HCT116 (cell line): ENCODE measurements at regions not wholly inside any gene's neighbourhood (a gene's known extent, or its start where the extent isn't known, plus 50 kb on each side); places are given as distances from the start of the nearest gene placed in this dataset.

Source experiments
- ATAC-seq: fragments of 200-7000 bp; cut with Tn5 transposase; 2 replicates; pipeline ENCODE4 v1.9.1; 2020; ENCODE audit warnings: mild to moderate bottlenecking, moderate library complexity
- BruUV-seq: library from RNA; stranded (reverse); fragments of 400-500 nt; replicated peaks from 2 replicates; lab custom pipeline; 2021; lab: Mats Ljungman, UMichigan
- CTCF ChIA-PET: fragments of 300-600 bp; sonication (Branson Sonifier 250); formaldehyde crosslinking; loops from one replicate; lab custom pipeline; 2021; ENCODE audit warnings: antibody characterized with exemption; lab: Charles Lee
- POLR2A ChIA-PET: fragments of 300-600, 350-600 bp; sonication (Branson Sonifier 250); formaldehyde crosslinking; loops from one replicate; lab custom pipeline; 2021; ENCODE audit warnings: antibody characterized with exemption; lab: Charles Lee
- RAD21 ChIA-PET, 2 experiments: fragments of 300-600 bp; sonication (Branson Sonifier 250); formaldehyde crosslinking; loops; one replicate each; lab custom pipeline; 2023; ENCODE audit warnings: low total read pairs in 2 of 2; ENCODE audit not compliant: uncharacterized antibody in 2 of 2, unreplicated experiment in 2 of 2, low non-redundant PET in 1 of 2; lab: Charles Lee
- DNase-seq: peaks from one replicate; pipeline ENCODE4 v3.0.0-alpha.2; 2010; ENCODE audit warnings: low read depth, low spot score
- H2AFZ ChIP-seq: fragments of 200-600 bp; shearing (Covaris generic), sonication (generic); 2 replicates; pipeline ENCODE4 v1.6.1; 2017; ENCODE audit warnings: low read depth, mixed run types, mixed read lengths, antibody characterized with exemption, low read length; ENCODE audit not compliant: poor library complexity, severe bottlenecking
- H3K27ac ChIP-seq: 2 replicates; pipeline ENCODE4 v1.5.1; 2012; ENCODE audit warnings: low read depth, low read length
- H3K27me3 ChIP-seq: fragments of 200-600 bp; sonication (generic); 2 replicates; pipeline ENCODE4 v1.6.1; 2016; ENCODE audit warnings: mixed run types, low read length, mixed read lengths; ENCODE audit not compliant: insufficient read depth
- H3K36me3 ChIP-seq, 2 experiments: fragments of 200-500 bp in 1 of 2; fragments of 200-600 bp in 1 of 2; sonication (Bioruptor generic) in 1 of 2; sonication (generic) in 1 of 2; 2 replicates each; pipeline versions ENCODE4 v1.5.1 to v1.6.1; 2014 to 2016; ENCODE audit warnings: low read length in 2 of 2, inconsistent platforms in 1 of 2, mixed read lengths in 1 of 2, mixed run types in 1 of 2; ENCODE audit not compliant: insufficient read depth in 2 of 2, control insufficient read depth in 1 of 2
- H3K4me1 ChIP-seq, 2 experiments: fragments of 200-600 bp in 1 of 2; sonication (generic) in 1 of 2; 2 replicates each; pipeline versions ENCODE4 v1.5.1 to v1.6.1; 2012 to 2017; ENCODE audit warnings: low read length in 2 of 2, inconsistent platforms in 1 of 2, mild to moderate bottlenecking in 1 of 2, mixed read lengths in 1 of 2, mixed run types in 1 of 2, moderate library complexity in 1 of 2; ENCODE audit not compliant: insufficient read depth in 2 of 2, control insufficient read depth in 1 of 2
- H3K4me2 ChIP-seq: fragments of 200-600 bp; sonication (generic); 2 replicates; pipeline ENCODE4 v1.6.1; 2017; ENCODE audit warnings: mixed run types, low read length, mixed read lengths
- H3K4me3 ChIP-seq, 2 experiments: fragments of 200-600 bp in 1 of 2; sonication (generic) in 1 of 2; replicated peaks in 1 of 2; 2 replicates each; pipeline ENCODE4 v1.5.1; 2011 to 2016; ENCODE audit warnings: low read length in 2 of 2, control low read depth in 1 of 2, low read depth in 1 of 2, mild to moderate bottlenecking in 1 of 2, mixed read lengths in 1 of 2, mixed run types in 1 of 2
- H3K79me2 ChIP-seq: fragments of 200-600 bp; sonication (generic); 2 replicates; pipeline ENCODE4 v1.6.1; 2017; ENCODE audit warnings: mild to moderate bottlenecking, mixed run types, low read length, moderate library complexity, mixed read lengths; ENCODE audit not compliant: insufficient read depth
- H3K9ac ChIP-seq: fragments of 200-600 bp; sonication (generic); 2 replicates; pipeline ENCODE4 v1.6.1; 2016; ENCODE audit warnings: low read length, mixed read lengths
- H3K9me2 ChIP-seq: fragments of 200-600 bp; sonication (generic), shearing (Covaris generic); 2 replicates; pipeline ENCODE4 v1.6.1; 2017; ENCODE audit warnings: mixed run types, mild to moderate bottlenecking, moderate library complexity; ENCODE audit not compliant: insufficient read depth
- H3K9me3 ChIP-seq, 2 experiments: fragments of 200-500 bp in 1 of 2; fragments of 200-600 bp in 1 of 2; sonication (Bioruptor generic) in 1 of 2; sonication (generic) in 1 of 2; 2 replicates each; pipeline ENCODE4 v1.6.1; 2014 to 2017; ENCODE audit warnings: low read length in 2 of 2, mixed read lengths in 2 of 2, inconsistent platforms in 1 of 2, low read depth in 1 of 2, mild to moderate bottlenecking in 1 of 2, mixed run types in 1 of 2, moderate library complexity in 1 of 2; ENCODE audit not compliant: control insufficient read depth in 1 of 2, insufficient read depth in 1 of 2
- H4K20me1 ChIP-seq: fragments of 200-600 bp; sonication (generic), shearing (Covaris generic); 2 replicates; pipeline ENCODE4 v1.6.1; 2017; ENCODE audit warnings: mixed run types, mild to moderate bottlenecking, moderate library complexity; ENCODE audit not compliant: insufficient read depth
- ATF3 ChIP-seq: IDR thresholded peaks from 2 replicates; pipeline ENCODE4 v1.6.1; 2012
- CBX3 ChIP-seq: IDR thresholded peaks from 2 replicates; pipeline ENCODE4 v1.6.1; 2012; ENCODE audit warnings: low read depth
- CEBPB ChIP-seq: IDR thresholded peaks from 2 replicates; pipeline ENCODE4 v1.6.1; 2012; ENCODE audit warnings: low read depth
- EGR1 ChIP-seq: IDR thresholded peaks from 2 replicates; pipeline ENCODE4 v1.6.1; 2012; ENCODE audit warnings: low read depth
- EZH2 ChIP-seq: fragments of 200-600 bp; sonication (generic); IDR thresholded peaks from 2 replicates; pipeline ENCODE4 v1.6.1; 2017; ENCODE audit warnings: antibody characterized with exemption, mixed run types
- FOSL1 ChIP-seq: IDR thresholded peaks from 2 replicates; pipeline ENCODE4 v1.6.1; 2012; ENCODE audit warnings: low read depth
- JUND ChIP-seq: IDR thresholded peaks from 2 replicates; pipeline ENCODE4 v1.6.1; 2012
- MAX ChIP-seq: IDR thresholded peaks from 2 replicates; pipeline ENCODE4 v1.6.1; 2012
- POLR2A ChIP-seq: IDR thresholded peaks from 2 replicates; pipeline ENCODE4 v1.7.0; 2011; ENCODE audit warnings: borderline replicate concordance; ENCODE audit not compliant: insufficient read depth, insufficient read length; ENCODE audit errors: extremely low read depth
- POLR2AphosphoS5 ChIP-seq: IDR thresholded peaks from 2 replicates; pipeline ENCODE4 v1.6.1; 2011; ENCODE audit warnings: mild to moderate bottlenecking, low read depth, low read length, moderate library complexity
- RAD21 ChIP-seq: IDR thresholded peaks from 2 replicates; pipeline ENCODE4 v1.6.1; 2012; ENCODE audit warnings: low read depth, mild to moderate bottlenecking
- REST ChIP-seq: IDR thresholded peaks from 2 replicates; pipeline ENCODE4 v1.6.1; 2012; ENCODE audit warnings: low read depth
- SIN3A ChIP-seq: IDR thresholded peaks from 2 replicates; pipeline ENCODE4 v1.6.1; 2012; ENCODE audit warnings: low read depth
- SP1 ChIP-seq: IDR thresholded peaks from 2 replicates; pipeline ENCODE4 v1.6.1; 2012; ENCODE audit warnings: low read depth
- SRF ChIP-seq: IDR thresholded peaks from 2 replicates; pipeline ENCODE4 v1.6.1; 2012; ENCODE audit warnings: low read depth
- TCF7L2 ChIP-seq: IDR thresholded peaks from 2 replicates; pipeline ENCODE4 v1.7.0; 2011; ENCODE audit warnings: borderline replicate concordance, inconsistent platforms; ENCODE audit not compliant: insufficient read depth, insufficient read length; ENCODE audit errors: extremely low read depth
- YY1 ChIP-seq: IDR thresholded peaks from 2 replicates; pipeline ENCODE4 v1.6.1; 2011; ENCODE audit warnings: low read length, low read depth, moderate library complexity, mild to moderate bottlenecking; ENCODE audit not compliant: insufficient replicate concordance; ENCODE audit errors: extremely low read depth
- ZBTB33 ChIP-seq: IDR thresholded peaks from 2 replicates; pipeline ENCODE4 v1.6.1; 2011; ENCODE audit warnings: mild to moderate bottlenecking, low read length, moderate library complexity; ENCODE audit not compliant: insufficient replicate concordance; ENCODE audit errors: extremely low read depth
- ZFX ChIP-seq: fragments of 450-650 bp; IDR thresholded peaks from 2 replicates; pipeline ENCODE4 v1.6.1; 2017
- ZNF274 ChIP-seq: fragments of 200-500 bp; sonication (Bioruptor generic); IDR thresholded peaks from 2 replicates; pipeline ENCODE4 v1.6.1; 2014; ENCODE audit warnings: mild to moderate bottlenecking, low read depth, low read length, inconsistent platforms
- intact Hi-C: fragments of 100-400 bp; cut with micrococcal nuclease; formaldehyde crosslinking; loops from 2 replicates; pipeline ENCODE4 v1.10.0; 2022

GRCh38 chr10:91033324-91033950 is 112.5 kb upstream of the ANKRD1 start:
- ChIA-PET POLR2A (no interaction called here), CTCF (no interaction called here), RAD21 (no interaction called here)
- H3K27ac ChIP-seq: no peak overlapping the region
- H3K4me1 ChIP-seq: no peaks in the 10 kb centered on the region
- no peak for TF ChIP-seq ZFX
- TF ChIP-seq ATF3: no peak
- no peak for TF ChIP-seq MAX
- no peak for TF ChIP-seq FOSL1
- no peak for TF ChIP-seq REST
- TF ChIP-seq ZNF274: no peak
- TF ChIP-seq JUND: no peak
- no peak for TF ChIP-seq SRF
- no peak for TF ChIP-seq CBX3
- TF ChIP-seq EGR1: no peak
- TF ChIP-seq POLR2AphosphoS5: no peak
- no peak for TF ChIP-seq POLR2A
- TF ChIP-seq YY1: no peak
- TF ChIP-seq ZBTB33: no peak
- no peak for TF ChIP-seq RAD21
- no peak for TF ChIP-seq EZH2
- no peak for TF ChIP-seq CEBPB
- no peak for TF ChIP-seq SP1
- no peak for TF ChIP-seq SIN3A
- no peak for TF ChIP-seq TCF7L2
- H3K9me2 ChIP-seq: no peaks in the 10 kb centered on the region
- H3K36me3 ChIP-seq: no peaks in the 10 kb centered on the region
- no peaks in the 10 kb centered on the region for H4K20me1 ChIP-seq
- DNase-seq: no peak
- no peak for ATAC-seq
- H3K79me2 ChIP-seq: no peaks in the 10 kb centered on the region
- H3K4me3 ChIP-seq: no peak overlapping the region
- no TSS peak for BruUV-seq
- no peak overlapping the region for H2AFZ ChIP-seq
- H3K9ac ChIP-seq: no peak overlapping the region
- no peak overlapping the region for H3K4me2 ChIP-seq
- H3K27me3 ChIP-seq: no peaks in the 10 kb centered on the region
- intact Hi-C loops: no loop called here
- no peaks in the 10 kb centered on the region for H3K9me3 ChIP-seq
